ENCODE measurements at regions not wholly inside any gene's neighbourhood (a gene's known extent, or its start where the extent isn't known, plus 50 kb on each side); places are given as distances from the start of the nearest gene placed in this dataset.

DNA sequence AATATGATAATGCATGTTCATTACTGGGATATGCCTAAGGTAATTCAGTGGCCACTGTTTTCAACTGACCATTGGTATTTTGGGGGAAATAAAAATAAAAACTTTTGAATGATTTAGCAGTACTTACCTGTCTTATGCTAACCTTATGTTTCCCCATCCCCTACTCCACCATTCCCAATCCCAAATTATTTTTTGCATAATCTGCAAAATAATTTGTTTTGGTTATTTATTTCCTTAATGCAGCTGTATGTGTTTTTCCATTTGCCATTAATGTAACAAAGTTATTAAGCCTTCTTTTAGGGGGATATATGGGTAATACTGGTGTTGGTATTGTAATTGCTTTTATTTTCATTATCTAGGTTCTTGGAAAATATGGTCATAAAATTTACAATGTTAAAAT, 213.9 kb upstream of the GULP1 start:
- DNase-seq, result no peak

- no peak for DNase-seq
These were observed 213.1 kb upstream of the GULP1 start for GRCh38 chr2:188078534-188078933.

GRCh38 chr2:188079196-188079595, 212.5 kb upstream of the GULP1 start:
- DNase-seq, result no peak

GRCh38 chr2:188085421-188085820, 206.3 kb upstream of the GULP1 start:
- no peak for DNase-seq

DNA sequence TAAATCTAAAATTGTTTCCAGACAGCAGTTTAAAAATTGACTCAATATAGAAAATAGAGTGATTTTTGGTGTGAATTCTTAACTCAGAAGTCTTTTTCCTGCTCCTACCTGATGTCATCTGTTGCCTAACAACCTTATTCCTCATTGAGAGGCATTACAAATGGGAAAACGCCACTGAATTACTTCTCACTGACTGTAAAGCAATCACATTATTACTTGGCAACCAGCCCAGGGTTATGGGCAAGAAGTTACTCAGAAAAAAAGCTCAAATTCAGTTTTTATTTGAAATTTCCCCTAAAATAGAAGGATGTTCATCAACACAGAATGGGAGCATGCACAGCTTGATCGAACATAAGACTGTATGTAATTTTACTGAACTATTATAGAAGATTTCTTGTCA, 201.8 kb upstream of the GULP1 start:
- DNase-seq, result no peak

- DNase-seq, result no peak
These were observed 200.5 kb upstream of the GULP1 start for GRCh38 chr2:188091220-188091619.

GRCh38 chr2:188092734-188093133, 198.9 kb upstream of the GULP1 start:
- DNase-seq, result no peak

DNA sequence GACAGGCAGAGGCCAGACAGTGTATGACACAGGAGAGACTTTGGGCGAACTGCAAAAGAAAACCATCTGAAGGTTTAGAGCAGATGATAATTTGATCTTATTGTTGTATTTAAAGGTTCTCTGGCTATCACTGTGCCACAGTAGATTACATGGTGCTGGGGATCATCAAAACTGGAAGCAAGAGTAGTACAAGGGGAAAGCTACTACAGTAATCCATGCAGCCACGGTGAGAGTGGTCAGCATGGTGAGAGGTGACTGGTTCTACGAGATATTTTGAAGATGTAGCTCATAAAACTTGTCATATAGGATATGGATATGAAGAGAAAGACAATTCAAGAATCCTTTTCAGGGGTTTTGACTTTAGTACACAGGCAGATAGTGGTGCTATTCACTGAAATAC, 194.8 kb upstream of the GULP1 start:
- DNase-seq, result no peak

DNA sequence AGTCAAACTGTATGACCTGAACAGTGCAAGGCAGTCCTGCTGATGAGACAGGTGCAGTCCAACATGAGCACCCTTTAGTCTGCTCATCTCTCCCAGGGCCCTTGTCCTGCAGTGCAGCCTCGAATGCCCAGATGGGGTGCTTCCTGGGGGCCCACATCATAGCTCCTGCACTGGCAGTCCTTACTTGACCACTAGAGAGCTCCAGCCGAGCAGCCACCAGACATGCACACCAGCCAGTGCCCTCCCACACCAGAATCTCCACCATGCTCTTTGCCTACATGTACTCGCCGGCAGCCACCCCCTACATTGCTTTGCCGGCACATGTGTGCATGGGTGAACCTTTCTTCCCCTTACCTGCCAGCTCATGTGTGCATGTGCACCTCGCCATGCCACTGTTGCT, 188.8 kb upstream of the GULP1 start:
- DNase-seq, result no peak

- DNase-seq, result no peak
These were observed 177.7 kb upstream of the GULP1 start for GRCh38 chr2:188114014-188114413.

- DNase-seq, result no peak
These were observed 174.0 kb upstream of the GULP1 start for GRCh38 chr2:188117706-188118105.

DNA sequence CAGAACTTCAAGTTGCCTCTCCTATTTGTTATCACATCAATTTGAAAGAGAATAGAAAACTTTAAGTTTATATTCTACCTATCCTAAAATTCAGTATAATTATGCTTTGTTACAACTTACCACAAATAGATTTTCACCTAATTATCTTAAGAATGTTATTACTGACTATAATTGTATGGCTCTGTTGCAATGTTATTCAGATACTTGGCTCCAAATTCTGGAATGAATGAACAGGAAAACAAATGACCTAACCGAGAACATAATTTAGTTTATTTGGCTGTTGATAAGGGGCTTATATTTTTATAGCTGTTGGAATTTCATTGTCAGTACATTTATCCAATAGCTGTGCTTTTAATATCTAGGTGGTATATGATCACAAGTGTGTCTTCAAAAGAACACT, 173.2 kb upstream of the GULP1 start:
- DNase-seq, result no peak

DNA sequence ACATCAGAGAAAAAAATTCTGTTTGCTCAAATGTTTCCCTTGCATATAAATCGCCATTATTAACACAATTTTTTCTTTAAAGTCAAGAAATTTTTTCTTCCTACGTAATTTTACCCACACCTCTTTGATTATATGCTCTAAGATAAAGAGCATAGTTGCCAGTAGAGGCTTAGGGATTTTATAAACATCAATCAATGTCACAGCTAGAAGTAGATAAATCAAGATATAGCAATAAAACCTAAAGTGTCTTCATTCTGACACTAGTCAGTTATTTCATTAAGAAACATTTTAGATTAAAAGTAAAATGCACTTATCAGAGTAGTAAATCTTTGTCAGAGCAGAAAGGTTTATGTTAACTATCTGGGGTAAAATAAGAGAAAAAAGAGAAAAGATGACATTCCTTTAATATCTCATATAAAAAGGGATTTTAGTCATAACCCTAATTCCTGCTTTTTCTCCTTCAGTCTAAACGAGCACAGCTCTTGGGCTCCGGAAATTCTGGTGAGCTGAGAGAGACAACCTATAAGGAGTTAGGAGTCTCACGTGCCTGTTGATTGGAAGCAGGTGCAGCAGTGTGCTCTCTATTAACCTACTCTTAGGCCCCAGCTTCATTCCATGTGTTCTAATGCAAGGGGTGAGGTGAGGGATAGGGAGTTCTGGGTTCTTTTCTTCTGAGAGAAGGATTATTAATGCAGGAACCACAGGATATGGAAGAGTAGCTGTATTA, 172.4 kb upstream of the GULP1 start:
- DNase-seq, result no peak

- DNase-seq, result no peak
These were observed 168.7 kb upstream of the GULP1 start for GRCh38 chr2:188122985-188123384.

GRCh38 chr2:188129677-188130076, 162.0 kb upstream of the GULP1 start:
- no peak for DNase-seq

- DNase-seq, result no peak
These were observed 161.4 kb upstream of the GULP1 start for GRCh38 chr2:188130317-188130716.

GRCh38 chr2:188131281-188131680, 160.4 kb upstream of the GULP1 start:
- DNase-seq, result no peak

- no peak for DNase-seq
These were observed 159.3 kb upstream of the GULP1 start for GRCh38 chr2:188132385-188132784.

GRCh38 chr2:188134241-188134640, 157.4 kb upstream of the GULP1 start:
- DNase-seq, result no peak

DNA sequence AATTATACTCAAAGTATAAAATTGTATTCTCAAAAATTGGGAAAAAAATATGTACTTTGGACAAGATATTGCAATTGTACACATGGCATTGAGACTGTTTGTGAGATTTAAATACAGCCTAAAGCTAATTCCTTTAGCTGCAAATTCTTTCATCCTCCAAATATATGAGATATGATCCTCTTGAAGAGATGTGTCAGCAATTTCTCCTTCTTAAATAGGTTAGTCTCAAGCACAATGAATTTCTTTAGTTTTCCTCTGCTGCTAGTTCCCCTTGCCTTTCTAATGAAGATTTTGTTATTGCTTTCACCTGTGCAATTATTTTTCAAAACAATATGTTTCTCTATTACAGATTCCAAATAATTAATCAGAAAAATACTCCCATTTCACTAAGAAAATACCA, 153.4 kb upstream of the GULP1 start:
- no peak for DNase-seq

- no peak for DNase-seq
These were observed 149.6 kb upstream of the GULP1 start for GRCh38 chr2:188142088-188142487.

- DNase-seq, result no peak
These were observed 148.9 kb upstream of the GULP1 start for GRCh38 chr2:188142636-188143295.

DNA sequence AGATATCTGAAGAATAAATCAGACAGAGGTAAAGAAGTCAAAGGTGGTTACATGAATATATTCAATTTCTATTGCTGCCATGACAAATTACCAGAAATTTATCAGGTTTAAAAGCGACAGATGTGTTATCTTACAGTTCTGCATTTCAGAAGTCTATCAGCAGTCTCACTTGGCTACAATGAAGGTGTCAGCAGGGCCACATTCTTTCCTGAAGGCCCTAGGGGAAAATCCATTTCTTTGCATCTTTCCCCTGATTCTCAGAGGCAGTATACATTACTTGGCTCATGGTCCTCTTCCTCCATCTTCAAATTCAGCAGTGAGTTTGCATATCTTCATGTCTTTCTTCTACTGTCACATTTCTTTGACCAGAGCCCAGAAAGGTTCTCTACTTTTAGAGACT, 145.8 kb upstream of the GULP1 start:
- no peak for DNase-seq

GRCh38 chr2:188146888-188147287, 144.8 kb upstream of the GULP1 start:
- no peak for DNase-seq

DNA sequence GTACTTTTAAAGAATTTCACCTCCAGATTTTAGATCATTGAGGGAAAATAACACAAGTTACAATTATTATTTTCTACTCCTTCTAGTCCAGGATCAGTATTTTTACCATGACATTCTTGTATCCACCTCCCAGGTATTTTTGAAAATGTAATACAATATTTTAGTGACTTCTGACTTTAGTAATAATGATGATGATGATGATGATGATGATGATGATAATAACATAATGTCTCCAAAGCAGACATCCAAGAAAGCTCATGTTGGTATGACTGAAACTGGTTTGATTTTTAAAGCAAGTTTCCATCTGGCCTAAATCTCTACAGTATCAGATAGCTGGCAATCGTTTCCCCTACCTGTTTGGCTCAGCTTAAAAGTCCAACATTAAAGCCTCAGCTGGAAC, 140.0 kb upstream of the GULP1 start:
- no peak for DNase-seq
